Transverse colon (tissue), 4 donors: ENCODE measurements at regions not wholly inside any gene's neighbourhood (a gene's known extent, or its start where the extent isn't known, plus 50 kb on each side); places are given as distances from the start of the nearest gene placed in this dataset.
A peak's percentile ranks its signal among the peaks of the same experiment; 100 is the strongest.

Source experiments
- DNase-seq: peaks from one replicate; pipeline ENCODE4 v3.0.0-alpha.2; 2019
- H3K27ac ChIP-seq, 4 donors: fragments of 200-600 bp; sonication (generic); 2 replicates each; pipeline ENCODE4 v1.5.1; 2016 to 2018; ENCODE audit warnings: inconsistent platforms in 4 of 4
- H3K27me3 ChIP-seq: fragments of 200-600 bp; sonication (generic); 2 replicates; pipeline ENCODE4 v1.5.1; 2017; ENCODE audit warnings: inconsistent platforms
- H3K36me3 ChIP-seq, 4 donors: fragments of 200-600 bp; sonication (generic); 2 replicates each; pipeline ENCODE4 v1.5.1; 2017 to 2019; ENCODE audit warnings: inconsistent platforms in 4 of 4
- H3K4me1 ChIP-seq, 4 donors: fragments of 200-600 bp; sonication (generic); 2 replicates each; pipeline ENCODE4 v1.5.1; 2017 to 2020; ENCODE audit warnings: inconsistent platforms in 4 of 4
- H3K4me3 ChIP-seq, 4 donors: fragments of 200-600 bp; sonication (generic); 1 replicate in 1 of 4; 2 replicates in 3 of 4; pipeline versions ENCODE4 v1.5.1 to v1.6.1; 2017 to 2019; ENCODE audit warnings: inconsistent platforms in 4 of 4
- H3K9me3 ChIP-seq, 2 donors: fragments of 200-600 bp; sonication (generic); 2 replicates each; pipeline ENCODE4 v1.5.1; 2017 to 2019; ENCODE audit warnings: inconsistent platforms in 2 of 2
- EP300 ChIP-seq: sonication (generic); formaldehyde crosslinking; IDR thresholded peaks from one replicate; pipeline ENCODE4 v1.6.1; 2017; ENCODE audit warnings: antibody characterized with exemption, low read depth
- POLR2A ChIP-seq: fragments of 450-650 bp; IDR thresholded peaks from one replicate; pipeline ENCODE4 v1.6.1; 2016; ENCODE audit warnings: antibody characterized with exemption, mild to moderate bottlenecking, moderate library complexity
- POLR2AphosphoS5 ChIP-seq, 3 donors: sonication (generic); formaldehyde crosslinking; IDR thresholded peaks; one replicate each; pipeline ENCODE4 v1.6.1; 2016; ENCODE audit warnings: antibody characterized with exemption in 3 of 3
- WGBS, 2 donors: methylation state at CpG; one replicate each; pipeline ENCODE4 v1.1.5; 2018; ENCODE audit warnings: low coverage in 1 of 2; 5-methylcytosine and 5-hydroxymethylcytosine counted together
- in situ Hi-C, 4 donors: fragments of 200-750 bp; cut with MboI; loops; one replicate each; pipeline versions ENCODE4 v1.15.0 to v1.15.1; 2017; ENCODE audit warnings: low sequenced_read_pairs in 3 of 4, low pct_ligation_motif_present in 1 of 4, low pct_unique_long_range_greater_than_20kb in 1 of 4
- intact Hi-C: fragments of 100-400 bp; cut with DNase I; formaldehyde crosslinking; loops from one replicate; pipeline ENCODE4 v1.15.1; 2023; ENCODE audit warnings: low total_unique reads
- TF ChIP-seq, protein P1 (sequence below), 5 experiments: fragments of 200-600 bp in 3 of 5; fragments of 450-650 bp in 2 of 5; sonication (generic) in 3 of 5; IDR thresholded peaks; 1 replicate in 2 of 5; 2 replicates in 3 of 5; pipeline ENCODE4 v1.5.1; 2016 to 2017; ENCODE audit warnings: antibody characterized with exemption in 5 of 5, inconsistent platforms in 3 of 5, mild to moderate bottlenecking in 2 of 5, moderate library complexity in 1 of 5

GRCh38 chr22:46072981-46073682 is 77.2 kb upstream of the PPARA start:
- peak; percentile 7 for DNase-seq

GRCh38 chr22:46073683-46074504 is 76.4 kb upstream of the PPARA start:
- peak overlapping the region; percentile 73 to 90 (median 80) for H3K4me3 ChIP-seq
- DNase-seq = peak; percentile 50
- in situ Hi-C loops (no loop called here), intact Hi-C loops (loop anchor here (10.0 kb wide), 1 partner anchor 69 kb away; no protein-coding TSS in a partner anchor)
- no peaks in the 10 kb centered on the region for H3K36me3 ChIP-seq
- WGBS, 2 donors = 35% methylated on average over 23 of the region's 28 CpGs; no CpG with 5 or more reads in 1 of the 2 donors
- no peaks in the 10 kb centered on the region for H3K27me3 ChIP-seq
- TF ChIP-seq POLR2AphosphoS5 (IDR thresholded peaks at IDR 0.05) (peak; percentile 43 to 69 (median 51)), EP300 (no peak), POLR2A (peak; percentile 57)
- TF ChIP-seq, protein P1, sequence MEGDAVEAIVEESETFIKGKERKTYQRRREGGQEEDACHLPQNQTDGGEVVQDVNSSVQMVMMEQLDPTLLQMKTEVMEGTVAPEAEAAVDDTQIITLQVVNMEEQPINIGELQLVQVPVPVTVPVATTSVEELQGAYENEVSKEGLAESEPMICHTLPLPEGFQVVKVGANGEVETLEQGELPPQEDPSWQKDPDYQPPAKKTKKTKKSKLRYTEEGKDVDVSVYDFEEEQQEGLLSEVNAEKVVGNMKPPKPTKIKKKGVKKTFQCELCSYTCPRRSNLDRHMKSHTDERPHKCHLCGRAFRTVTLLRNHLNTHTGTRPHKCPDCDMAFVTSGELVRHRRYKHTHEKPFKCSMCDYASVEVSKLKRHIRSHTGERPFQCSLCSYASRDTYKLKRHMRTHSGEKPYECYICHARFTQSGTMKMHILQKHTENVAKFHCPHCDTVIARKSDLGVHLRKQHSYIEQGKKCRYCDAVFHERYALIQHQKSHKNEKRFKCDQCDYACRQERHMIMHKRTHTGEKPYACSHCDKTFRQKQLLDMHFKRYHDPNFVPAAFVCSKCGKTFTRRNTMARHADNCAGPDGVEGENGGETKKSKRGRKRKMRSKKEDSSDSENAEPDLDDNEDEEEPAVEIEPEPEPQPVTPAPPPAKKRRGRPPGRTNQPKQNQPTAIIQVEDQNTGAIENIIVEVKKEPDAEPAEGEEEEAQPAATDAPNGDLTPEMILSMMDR (IDR thresholded peaks at IDR 0.05) = no peak
- H3K27ac ChIP-seq = peak overlapping the region; percentile 98 to 99 (median 98)
- peaks cover 30 to 56% (median 47%) of the 10 kb centered on the region in 4 donors for H3K4me1 ChIP-seq
- no peaks in the 10 kb centered on the region for H3K9me3 ChIP-seq

More at GRCh38 chr22:46072981-46073682, 77.2 kb upstream of the PPARA start:
- Histone ChIP-seq H3K27ac (peak overlapping the region; percentile 98 to 99 (median 98)), H3K4me3 (peak overlapping the region; percentile 73 to 90 (median 80)), H3K27me3 (no peaks in the 10 kb centered on the region), H3K9me3 (no peaks in the 10 kb centered on the region), H3K36me3 (no peaks in the 10 kb centered on the region), H3K4me1 (peaks cover 34 to 57% (median 48%) of the 10 kb centered on the region in 4 donors)
- intact Hi-C loops (loop anchor here (10.0 kb wide), 1 partner anchor 68 kb away; no protein-coding TSS in a partner anchor), in situ Hi-C loops (no loop called here)
- WGBS, 2 donors = 21 to 26% methylated on average over 9 to 16 of the region's 16 CpGs
- TF ChIP-seq, protein P1 (IDR thresholded peaks at IDR 0.05) = no peak
- TF ChIP-seq EP300 (no peak), POLR2A (no peak), POLR2AphosphoS5 (IDR thresholded peaks at IDR 0.05) (no peak)

DNA sequence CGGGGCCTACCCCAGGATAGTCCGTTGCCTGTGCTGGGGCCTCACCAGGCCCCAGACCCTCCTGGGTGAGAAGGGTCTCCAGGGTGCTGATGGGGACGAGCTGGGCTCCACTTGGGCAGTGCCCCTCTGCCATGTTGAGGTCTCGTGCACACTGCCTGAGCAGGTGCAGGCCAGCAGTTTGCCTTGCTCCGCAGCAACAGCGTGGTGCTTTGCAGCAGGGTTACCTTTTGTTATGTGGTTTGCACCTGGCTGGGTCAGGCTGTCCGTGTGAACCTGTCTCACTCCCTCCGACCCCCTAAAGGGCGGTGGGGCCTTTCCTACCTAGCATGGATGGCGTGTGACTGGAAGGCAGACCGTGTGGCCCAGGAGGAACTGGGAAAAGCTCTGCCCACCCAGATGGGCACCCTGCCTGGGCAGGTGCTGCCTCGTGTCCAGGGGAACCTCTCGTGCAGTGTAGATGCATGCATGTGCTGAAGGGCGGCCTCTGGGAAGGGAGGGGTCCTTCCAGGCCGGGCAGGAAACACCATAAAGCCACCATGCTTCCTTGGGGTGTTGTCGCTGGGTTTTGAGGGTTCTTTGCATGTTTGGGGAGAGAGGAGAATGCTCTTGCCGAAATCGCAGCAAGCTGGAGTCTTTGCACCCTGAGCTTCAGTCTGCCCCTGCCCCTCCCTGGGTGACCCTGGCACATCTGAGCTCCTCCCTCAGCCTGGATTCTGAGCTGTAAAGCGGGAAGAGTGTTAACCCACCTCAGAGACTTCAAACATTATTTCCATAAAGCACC is 75.4 kb upstream of the PPARA start:
- intact Hi-C loops = loop anchor here (10.0 kb wide), 1 partner anchor 70 kb away; no protein-coding TSS in a partner anchor
- H3K27ac ChIP-seq = peak overlapping the region; percentile 98 to 99 (median 98)
- peaks cover 30 to 60% (median 52%) of the 10 kb centered on the region in 4 donors for H3K4me1 ChIP-seq
- in situ Hi-C loops = no loop called here
- no peaks in the 10 kb centered on the region for H3K36me3 ChIP-seq
- no peaks in the 10 kb centered on the region for H3K27me3 ChIP-seq
- TF ChIP-seq POLR2AphosphoS5 (IDR thresholded peaks at IDR 0.05) (peak in 2 of 3 donors; percentile 4 to 10), EP300 (no peak), POLR2A (no peak)
- TF ChIP-seq, protein P1 (IDR thresholded peaks at IDR 0.05) = no peak
- WGBS, 2 donors = 23 to 25% methylated on average over 2 to 16 of the region's 19 CpGs
- DNase-seq = peak; percentile 35
- H3K9me3 ChIP-seq = no peaks in the 10 kb centered on the region
- H3K4me3 ChIP-seq = peak overlapping the region; percentile 73 to 90 (median 80)
